ENCODE measurements at regions not wholly inside any gene's neighbourhood (a gene's known extent, or its start where the extent isn't known, plus 50 kb on each side); places are given as distances from the start of the nearest gene placed in this dataset.

- ATAC-seq, result no peak
- H3K4me1 ChIP-seq, result no peaks in the 10 kb centered on the region
- intact Hi-C loops (cut with DNase I), result no loop called here
These were observed 577.6 kb downstream of the CSNK1G3 start for GRCh38 chr5:124089578-124089977.

GRCh38 chr5:124088289-124089032 is 576.5 kb downstream of the CSNK1G3 start:
- ATAC-seq, result no peak
- TF ChIP-seq CTCF (IDR thresholded peaks at IDR 0.05) (no peak), POLR2A (IDR thresholded peaks at IDR 0.05) (no peak)
- Histone ChIP-seq H3K9me3 (no peaks in the 10 kb centered on the region), H3K36me3 (no peaks in the 10 kb centered on the region), H3K4me3 (no peak overlapping the region), H3K27me3 (no peaks in the 10 kb centered on the region), H3K27ac (no peak overlapping the region), H3K4me1 (no peaks in the 10 kb centered on the region)
- WGBS, 4 donors, result 73 to 84% (median 79%) methylated on average over 5 of the region's 5 CpGs
- intact Hi-C loops (cut with DNase I), result no loop called here
- no peak for DNase-seq

More at GRCh38 chr5:124089578-124089977, 577.6 kb downstream of the CSNK1G3 start:
- WGBS, 4 donors, result 62 to 85% (median 72%) methylated on average over 2 of the region's 2 CpGs
- no peak for DNase-seq
- Histone ChIP-seq H3K9me3 (no peaks in the 10 kb centered on the region), H3K27ac (no peak overlapping the region), H3K27me3 (no peaks in the 10 kb centered on the region), H3K36me3 (no peaks in the 10 kb centered on the region), H3K4me3 (no peak overlapping the region)
- TF ChIP-seq CTCF (IDR thresholded peaks at IDR 0.05) (no peak), POLR2A (IDR thresholded peaks at IDR 0.05) (no peak)

GRCh38 chr5:124087752-124088151 is 575.8 kb downstream of the CSNK1G3 start:
- no peaks in the 10 kb centered on the region for H3K9me3 ChIP-seq
- no peak for DNase-seq
- H3K27ac ChIP-seq, result no peak overlapping the region
- WGBS, 4 donors, result 80 to 89% (median 88%) methylated on average over 2 of the region's 2 CpGs
- H3K4me3 ChIP-seq, result no peak overlapping the region
- no peaks in the 10 kb centered on the region for H3K27me3 ChIP-seq
- no peak for TF ChIP-seq POLR2A (IDR thresholded peaks at IDR 0.05)
- no peak for TF ChIP-seq CTCF (IDR thresholded peaks at IDR 0.05)
- no peak for ATAC-seq
- H3K36me3 ChIP-seq, result no peaks in the 10 kb centered on the region
- H3K4me1 ChIP-seq, result no peaks in the 10 kb centered on the region
- intact Hi-C loops (cut with DNase I), result no loop called here

GRCh38 chr5:124080256-124080655 is 568.3 kb downstream of the CSNK1G3 start:
- Histone ChIP-seq H3K27ac (no peak overlapping the region), H3K36me3 (no peaks in the 10 kb centered on the region), H3K27me3 (no peaks in the 10 kb centered on the region), H3K4me3 (no peak overlapping the region), H3K4me1 (no peaks in the 10 kb centered on the region), H3K9me3 (peaks cover 0 to 9% (median 0%) of the 10 kb centered on the region in 12 donors)
- DNase-seq (no peak), ATAC-seq (no peak)
- TF ChIP-seq CTCF (IDR thresholded peaks at IDR 0.05) (no peak), POLR2A (IDR thresholded peaks at IDR 0.05) (no peak)
- intact Hi-C loops (cut with DNase I), result no loop called here
